ENCODE measurements at regions not wholly inside any gene's neighbourhood (a gene's known extent, or its start where the extent isn't known, plus 50 kb on each side); places are given as distances from the start of the nearest gene placed in this dataset.

GRCh38 chr2:120470041-120470965, 124.4 kb downstream of the INHBB start (continued):
- no peak for TF ChIP-seq MYNN (CRISPR knock-in tag; IDR thresholded peaks at IDR 0.05; ENCODE audit: low read depth)
- no peak for TF ChIP-seq ZNF484 (CRISPR knock-in tag; IDR thresholded peaks at IDR 0.05; ENCODE audit: borderline replicate concordance, low read depth)
- peak; percentile 87 for TF ChIP-seq FOXJ3 (CRISPR knock-in tag; IDR thresholded peaks at IDR 0.05; ENCODE audit: borderline replicate concordance)
- TF ChIP-seq SATB2 (CRISPR knock-in tag; IDR thresholded peaks at IDR 0.05): no peak
- peak; percentile 82; the same call in 1 of the 2 replicates for TF ChIP-seq ARID2 (CRISPR knock-in tag; IDR thresholded peaks at IDR 0.05; ENCODE audit: borderline replicate concordance)
- no peak for TF ChIP-seq ZBTB4 (CRISPR knock-in tag; IDR thresholded peaks at IDR 0.05; ENCODE audit: borderline replicate concordance)
- TF ChIP-seq FOXK1 (CRISPR knock-in tag; IDR thresholded peaks at IDR 0.05; ENCODE audit: borderline replicate concordance, low read depth): peak; percentile 95
- TF ChIP-seq KDM6A (CRISPR knock-in tag; IDR thresholded peaks at IDR 0.05; ENCODE audit: low read depth): peak; percentile 71; the same call in 1 of the 2 replicates
- no peak; the same call in 1 of the 2 replicates for TF ChIP-seq TOPORS (CRISPR knock-in tag; IDR thresholded peaks at IDR 0.05)
- no peak for TF ChIP-seq ZBTB49 (CRISPR knock-in tag; IDR thresholded peaks at IDR 0.05; ENCODE audit: borderline replicate concordance)
- TF ChIP-seq RBM22 (optimal IDR thresholded peaks at IDR 0.05; ENCODE audit: low read length): peak; percentile 33
- TF ChIP-seq ZNF740 (CRISPR knock-in tag; IDR thresholded peaks at IDR 0.05): no peak
- TF ChIP-seq ZNF430 (CRISPR knock-in tag; IDR thresholded peaks at IDR 0.05): 0 out of 2 replicates have a peak, but pooled peaks have one; percentile 56
- TF ChIP-seq ATM (IDR thresholded peaks at IDR 0.05; ENCODE audit: borderline replicate concordance): no peak
- TF ChIP-seq FOXO4 (CRISPR knock-in tag; conservative IDR thresholded peaks at IDR 0.05): no peak
- peak; percentile 93 for TF ChIP-seq ZSCAN9 (CRISPR knock-in tag; IDR thresholded peaks at IDR 0.05; ENCODE audit: borderline replicate concordance)
- TF ChIP-seq CREB1 (IDR thresholded peaks at IDR 0.05): no peak
- TF ChIP-seq CREB1 (CRISPR knock-in tag; IDR thresholded peaks at IDR 0.05): peak; percentile 73
- no peak for TF ChIP-seq ZNF329 (CRISPR knock-in tag; IDR thresholded peaks at IDR 0.05; ENCODE audit: low read depth)
- TF ChIP-seq SYNCRIP (IDR thresholded peaks at IDR 0.05; ENCODE audit: insufficient read depth, low read depth, low read length): no peak
